ENCODE measurements at regions not wholly inside any gene's neighbourhood (a gene's known extent, or its start where the extent isn't known, plus 50 kb on each side); places are given as distances from the start of the nearest gene placed in this dataset.

DNA sequence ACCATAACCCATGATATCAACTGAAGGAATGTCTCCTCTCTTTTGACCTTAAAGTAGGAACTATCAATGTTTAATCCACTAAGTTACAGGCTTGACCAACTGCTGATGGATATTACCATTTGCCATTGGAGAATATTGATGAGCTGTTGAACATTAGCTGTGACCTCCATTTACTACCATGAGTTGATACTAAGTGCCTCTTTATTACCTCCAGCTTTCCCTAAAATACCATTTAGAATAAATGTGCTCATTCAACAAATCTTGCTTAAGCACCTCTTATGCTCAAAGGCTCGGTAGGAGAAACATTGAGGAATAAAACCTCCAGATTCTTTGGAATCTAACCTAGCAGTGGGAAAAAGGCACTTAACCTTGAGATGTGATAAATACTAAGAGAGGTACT is 81.2 kb downstream of the FAM124B start:
- Histone ChIP-seq H3K14ac (ENCODE audit: insufficient read length) (no peak overlapping the region), H2BK120ac (replicated peaks; ENCODE audit: low read depth, low read length) (no peak overlapping the region), H4K91ac (replicated peaks; ENCODE audit: insufficient read length, low read length) (no peak overlapping the region), H3K4me3 (ENCODE audit: extremely low read depth in 1 of 4, insufficient read depth in 2 of 4, low read depth in 3 of 4, low read length in 4 of 4) (no peak overlapping the region), H3K23ac (ENCODE audit: insufficient read length) (no peak overlapping the region), H3K4me2 (ENCODE audit: insufficient read depth in 1 of 2, low read depth in 2 of 2, low read length in 2 of 2) (no peak overlapping the region), H3K79me2 (ENCODE audit: control insufficient read depth in 1 of 2, insufficient read depth in 2 of 2, low read length in 2 of 2) (no peaks in the 10 kb centered on the region), H3K9ac (replicated peaks in 1 of 4; ENCODE audit: extremely low read depth in 1 of 4, low read depth in 3 of 4, low read length in 3 of 4) (no peak overlapping the region), H2BK12ac (ENCODE audit: low read depth, low read length) (no peak overlapping the region), H3K4ac (replicated peaks; ENCODE audit: insufficient read length, low read depth, low read length) (no peak overlapping the region), H3K4me1 (replicated peaks in 1 of 4; ENCODE audit: control insufficient read depth in 3 of 4, insufficient read depth in 4 of 4, low read length in 3 of 4) (peaks cover 0 to 4% (median 2%) of the 10 kb centered on the region in 4 experiments; a peak in 4 of 7 replicates), H2BK15ac (ENCODE audit: low read length) (no peak overlapping the region), H3K56ac (replicated peaks; ENCODE audit: insufficient read length, low read depth, low read length) (no peak overlapping the region), H3K79me1 (ENCODE audit: low read depth, low read length) (no peaks in the 10 kb centered on the region), H2AFZ (ENCODE audit: low read length) (no peak overlapping the region), H2BK20ac (ENCODE audit: low read length) (no peak overlapping the region), H4K20me1 (replicated peaks in 1 of 2; ENCODE audit: control insufficient read depth in 1 of 2, insufficient read depth in 2 of 2, low read length in 2 of 2) (no peaks in the 10 kb centered on the region), H4K8ac (ENCODE audit: extremely low read depth, insufficient read depth, low read length) (no peak overlapping the region), H3K18ac (ENCODE audit: extremely low read depth, low read length) (no peak overlapping the region), H3K9me3 (ENCODE audit: insufficient read depth in 2 of 2, low read depth in 1 of 2, low read length in 1 of 2) (no peaks in the 10 kb centered on the region), H3K27me3 (replicated peaks in 1 of 4; ENCODE audit: control insufficient read depth in 3 of 4, extremely low read depth in 1 of 4, insufficient read depth in 3 of 4, low read length in 3 of 4) (no peaks in the 10 kb centered on the region; a peak in 1 of 7 replicates), H3K27ac (ENCODE audit: low read depth, low read length) (no peak overlapping the region), H2AK5ac (ENCODE audit: low read depth, low read length) (no peak overlapping the region), H2BK5ac (ENCODE audit: low read depth, low read length) (no peak overlapping the region), H3K36me3 (ENCODE audit: control insufficient read depth in 2 of 4, insufficient read depth in 4 of 4, low read length in 3 of 4) (no peaks in the 10 kb centered on the region), H3K23me2 (ENCODE audit: low read depth, low read length) (no peaks in the 10 kb centered on the region; the same call in 1 of the 2 replicates), H4K5ac (ENCODE audit: insufficient read length, low read depth, low read length) (no peak overlapping the region)
- DNase-seq (ENCODE audit: low read depth in 1 of 2, low spot score in 2 of 2) (no peak), FAIRE-seq (no peak)
- POLR2A ChIA-PET (ENCODE audit: partially characterized antibody), result no interaction called here
- 93% methylated on average over 1 of the region's 1 CpG; no CpG with 5 or more reads in 1 of the 2 experiments for WGBS, 2 experiments (ENCODE audit: extremely low coverage in 1 of 2, insufficient coverage in 1 of 2, insufficient read length in 1 of 2, insufficient replicate concordance in 2 of 2, low coverage in 1 of 2, low lambda C conversion rate in 2 of 2, missing lambda C conversion rate in 1 of 2)
- CTCF ChIA-PET (ENCODE audit: partially characterized antibody), result interaction anchor here (0.7 to 2.6 kb wide), 8 partner anchors 12 to 350 kb away, joined by 3 to 10 read pairs (median 4); no protein-coding TSS in a partner anchor
- no peak for TF ChIP-seq SIRT6 (IDR thresholded peaks at IDR 0.05; ENCODE audit: low read length)
- TF ChIP-seq, protein P1, sequence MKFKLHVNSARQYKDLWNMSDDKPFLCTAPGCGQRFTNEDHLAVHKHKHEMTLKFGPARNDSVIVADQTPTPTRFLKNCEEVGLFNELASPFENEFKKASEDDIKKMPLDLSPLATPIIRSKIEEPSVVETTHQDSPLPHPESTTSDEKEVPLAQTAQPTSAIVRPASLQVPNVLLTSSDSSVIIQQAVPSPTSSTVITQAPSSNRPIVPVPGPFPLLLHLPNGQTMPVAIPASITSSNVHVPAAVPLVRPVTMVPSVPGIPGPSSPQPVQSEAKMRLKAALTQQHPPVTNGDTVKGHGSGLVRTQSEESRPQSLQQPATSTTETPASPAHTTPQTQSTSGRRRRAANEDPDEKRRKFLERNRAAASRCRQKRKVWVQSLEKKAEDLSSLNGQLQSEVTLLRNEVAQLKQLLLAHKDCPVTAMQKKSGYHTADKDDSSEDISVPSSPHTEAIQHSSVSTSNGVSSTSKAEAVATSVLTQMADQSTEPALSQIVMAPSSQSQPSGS (IDR thresholded peaks at IDR 0.05; ENCODE audit: low read length), result no peak
- no peak for TF ChIP-seq NRF1 (IDR thresholded peaks at IDR 0.05; ENCODE audit: low read depth, low read length)
- no peak for TF ChIP-seq CHD2 (IDR thresholded peaks at IDR 0.05; ENCODE audit: low read length)
- TF ChIP-seq TAF1 (IDR thresholded peaks at IDR 0.05; ENCODE audit: low read depth, low read length), result no peak
- TF ChIP-seq TEAD4 (IDR thresholded peaks at IDR 0.05; ENCODE audit: low read depth, low read length), result no peak
- TF ChIP-seq SP4 (IDR thresholded peaks at IDR 0.05; ENCODE audit: low read length), result no peak
- no peak for TF ChIP-seq POLR2A (IDR thresholded peaks at IDR 0.05; ENCODE audit: control extremely low read depth in 1 of 2, low read depth in 2 of 2, low read length in 2 of 2)
- TF ChIP-seq TBP (IDR thresholded peaks at IDR 0.05; ENCODE audit: low read depth, low read length), result no peak
- no peak for TF ChIP-seq POLR2AphosphoS5 (IDR thresholded peaks at IDR 0.05; ENCODE audit: low read depth, low read length)
- TF ChIP-seq, protein P2, sequence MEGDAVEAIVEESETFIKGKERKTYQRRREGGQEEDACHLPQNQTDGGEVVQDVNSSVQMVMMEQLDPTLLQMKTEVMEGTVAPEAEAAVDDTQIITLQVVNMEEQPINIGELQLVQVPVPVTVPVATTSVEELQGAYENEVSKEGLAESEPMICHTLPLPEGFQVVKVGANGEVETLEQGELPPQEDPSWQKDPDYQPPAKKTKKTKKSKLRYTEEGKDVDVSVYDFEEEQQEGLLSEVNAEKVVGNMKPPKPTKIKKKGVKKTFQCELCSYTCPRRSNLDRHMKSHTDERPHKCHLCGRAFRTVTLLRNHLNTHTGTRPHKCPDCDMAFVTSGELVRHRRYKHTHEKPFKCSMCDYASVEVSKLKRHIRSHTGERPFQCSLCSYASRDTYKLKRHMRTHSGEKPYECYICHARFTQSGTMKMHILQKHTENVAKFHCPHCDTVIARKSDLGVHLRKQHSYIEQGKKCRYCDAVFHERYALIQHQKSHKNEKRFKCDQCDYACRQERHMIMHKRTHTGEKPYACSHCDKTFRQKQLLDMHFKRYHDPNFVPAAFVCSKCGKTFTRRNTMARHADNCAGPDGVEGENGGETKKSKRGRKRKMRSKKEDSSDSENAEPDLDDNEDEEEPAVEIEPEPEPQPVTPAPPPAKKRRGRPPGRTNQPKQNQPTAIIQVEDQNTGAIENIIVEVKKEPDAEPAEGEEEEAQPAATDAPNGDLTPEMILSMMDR (IDR thresholded peaks at IDR 0.05; ENCODE audit: control extremely low read depth in 1 of 3, insufficient read depth in 1 of 3, low read depth in 1 of 3, low read length in 3 of 3), result no peak
- no peak for TF ChIP-seq SRF (IDR thresholded peaks at IDR 0.05; ENCODE audit: low read depth, low read length)
- TF ChIP-seq BACH1 (IDR thresholded peaks at IDR 0.05; ENCODE audit: low read length), result no peak
